ENCODE measurements at regions not wholly inside any gene's neighbourhood (a gene's known extent, or its start where the extent isn't known, plus 50 kb on each side); places are given as distances from the start of the nearest gene placed in this dataset.

- no peak for TF ChIP-seq CHD7 (IDR thresholded peaks at IDR 0.05; ENCODE audit: insufficient replicate concordance, low read length)
- no peak for TF ChIP-seq BRCA1 (IDR thresholded peaks at IDR 0.05; ENCODE audit: low read depth, low read length)
- TF ChIP-seq POU5F1 (IDR thresholded peaks at IDR 0.05; ENCODE audit: low read depth, low read length): no peak
- TF ChIP-seq RAD21 (IDR thresholded peaks at IDR 0.05 in 1 of 2, conservative IDR thresholded peaks at IDR 0.05 in 1 of 2; ENCODE audit: low read depth in 2 of 2, low read length in 2 of 2): no peak
- no peak for TF ChIP-seq POLR2A (IDR thresholded peaks at IDR 0.05; ENCODE audit: control extremely low read depth in 1 of 2, low read depth in 2 of 2, low read length in 2 of 2)
These were observed 142.3 kb upstream of the CPNE8 start (continued) for GRCh38 chr12:39047539-39048262.
